ENCODE measurements at regions not wholly inside any gene's neighbourhood (a gene's known extent, or its start where the extent isn't known, plus 50 kb on each side); places are given as distances from the start of the nearest gene placed in this dataset.
"Not testable (repeated sequence)": the region's sequence is repeated elsewhere in the genome, so short reads cannot be mapped to it uniquely, and the experiment has no call there.

- Mint-ChIP-seq H3K27ac (no peak overlapping the region), H3K27me3 (peaks cover 9% of the 10 kb centered on the region), H3K9me3 (no peaks in the 10 kb centered on the region), H3K36me3 (ENCODE audit: low read depth) (no peaks in the 10 kb centered on the region), H3K4me1 (ENCODE audit: low read depth) (peaks cover 8% of the 10 kb centered on the region), H3K4me3 (no peak overlapping the region)
These were observed 75.4 kb upstream of the PTPN1 start for GRCh38 chr20:50434653-50435396.

GRCh38 chr20:50435397-50436051 is 74.7 kb upstream of the PTPN1 start:
- H3K27me3 Mint-ChIP-seq, result peaks cover 9% of the 10 kb centered on the region
- H3K4me1 Mint-ChIP-seq (ENCODE audit: low read depth), result peaks cover 15% of the 10 kb centered on the region
- H3K36me3 Mint-ChIP-seq (ENCODE audit: low read depth), result no peaks in the 10 kb centered on the region
- no peak overlapping the region for H3K4me3 Mint-ChIP-seq
- no peaks in the 10 kb centered on the region for H3K9me3 Mint-ChIP-seq
- no peak overlapping the region for H3K27ac Mint-ChIP-seq

GRCh38 chr20:50436052-50436656 is 74.0 kb upstream of the PTPN1 start:
- Mint-ChIP-seq H3K27ac (no peak overlapping the region), H3K4me3 (no peak overlapping the region), H3K4me1 (ENCODE audit: low read depth) (peaks cover 21% of the 10 kb centered on the region), H3K36me3 (ENCODE audit: low read depth) (no peaks in the 10 kb centered on the region), H3K9me3 (no peaks in the 10 kb centered on the region), H3K27me3 (peaks cover 14% of the 10 kb centered on the region)

GRCh38 chr20:50436696-50437095 is 73.5 kb upstream of the PTPN1 start:
- H3K27me3 Mint-ChIP-seq, result peaks cover 11% of the 10 kb centered on the region
- H3K9me3 Mint-ChIP-seq, result no peaks in the 10 kb centered on the region
- no peak overlapping the region for H3K27ac Mint-ChIP-seq
- H3K4me3 Mint-ChIP-seq, result no peak overlapping the region
- peaks cover 26% of the 10 kb centered on the region for H3K4me1 Mint-ChIP-seq (ENCODE audit: low read depth)
- no peaks in the 10 kb centered on the region for H3K36me3 Mint-ChIP-seq (ENCODE audit: low read depth)

GRCh38 chr20:50438986-50439407 is 71.2 kb upstream of the PTPN1 start:
- peaks cover 5% of the 10 kb centered on the region for H3K27me3 Mint-ChIP-seq
- H3K36me3 Mint-ChIP-seq (ENCODE audit: low read depth), result no peaks in the 10 kb centered on the region
- H3K27ac Mint-ChIP-seq, result peak overlapping the region; percentile 96
- H3K9me3 Mint-ChIP-seq, result no peaks in the 10 kb centered on the region
- H3K4me3 Mint-ChIP-seq, result no peak overlapping the region
- peaks cover 28% of the 10 kb centered on the region for H3K4me1 Mint-ChIP-seq (ENCODE audit: low read depth)

- peaks cover 28% of the 10 kb centered on the region for H3K4me1 Mint-ChIP-seq (ENCODE audit: low read depth)
- peak overlapping the region; percentile 96 for H3K27ac Mint-ChIP-seq
- peak overlapping the region; percentile 44 for H3K4me3 Mint-ChIP-seq
- no peaks in the 10 kb centered on the region for H3K36me3 Mint-ChIP-seq (ENCODE audit: low read depth)
- no peaks in the 10 kb centered on the region for H3K9me3 Mint-ChIP-seq
- peaks cover 5% of the 10 kb centered on the region for H3K27me3 Mint-ChIP-seq
These were observed 70.4 kb upstream of the PTPN1 start for GRCh38 chr20:50439539-50440453.

- Mint-ChIP-seq H3K4me3 (no peak overlapping the region), H3K36me3 (ENCODE audit: low read depth) (no peaks in the 10 kb centered on the region), H3K27ac (no peak overlapping the region), H3K27me3 (peaks cover 10% of the 10 kb centered on the region), H3K4me1 (ENCODE audit: low read depth) (peaks cover 33% of the 10 kb centered on the region), H3K9me3 (no peaks in the 10 kb centered on the region)
These were observed 67.7 kb upstream of the PTPN1 start for GRCh38 chr20:50442512-50442911.

- Mint-ChIP-seq H3K36me3 (ENCODE audit: low read depth) (no peaks in the 10 kb centered on the region), H3K4me1 (ENCODE audit: low read depth) (peaks cover 29% of the 10 kb centered on the region), H3K27me3 (peaks cover 35% of the 10 kb centered on the region), H3K27ac (no peak overlapping the region), H3K9me3 (no peaks in the 10 kb centered on the region), H3K4me3 (no peak overlapping the region)
These were observed 64.6 kb upstream of the PTPN1 start for GRCh38 chr20:50445354-50446151.

- Mint-ChIP-seq H3K27ac (no peak overlapping the region), H3K27me3 (peaks cover 39% of the 10 kb centered on the region), H3K4me1 (ENCODE audit: low read depth) (peaks cover 29% of the 10 kb centered on the region), H3K9me3 (no peaks in the 10 kb centered on the region), H3K36me3 (ENCODE audit: low read depth) (no peaks in the 10 kb centered on the region), H3K4me3 (no peak overlapping the region)
These were observed 63.7 kb upstream of the PTPN1 start for GRCh38 chr20:50446351-50447101.

- H3K27me3 Mint-ChIP-seq, result peaks cover 46% of the 10 kb centered on the region
- H3K4me1 Mint-ChIP-seq (ENCODE audit: low read depth), result peaks cover 28% of the 10 kb centered on the region
- no peak overlapping the region for H3K4me3 Mint-ChIP-seq
- no peaks in the 10 kb centered on the region for H3K36me3 Mint-ChIP-seq (ENCODE audit: low read depth)
- no peak overlapping the region for H3K27ac Mint-ChIP-seq
- no peaks in the 10 kb centered on the region for H3K9me3 Mint-ChIP-seq
These were observed 62.9 kb upstream of the PTPN1 start for GRCh38 chr20:50447102-50447804.

- H3K27me3 Mint-ChIP-seq, result peaks cover 52% of the 10 kb centered on the region
- H3K27ac Mint-ChIP-seq, result no peak overlapping the region
- no peaks in the 10 kb centered on the region for H3K9me3 Mint-ChIP-seq
- no peaks in the 10 kb centered on the region for H3K36me3 Mint-ChIP-seq (ENCODE audit: low read depth)
- no peak overlapping the region for H3K4me3 Mint-ChIP-seq
- peaks cover 28% of the 10 kb centered on the region for H3K4me1 Mint-ChIP-seq (ENCODE audit: low read depth)
These were observed 62.4 kb upstream of the PTPN1 start for GRCh38 chr20:50447817-50448216.

GRCh38 chr20:50448625-50449403 is 61.4 kb upstream of the PTPN1 start:
- H3K27me3 Mint-ChIP-seq, result peaks cover 59% of the 10 kb centered on the region

More at GRCh38 chr20:50448625-50449403, 61.4 kb upstream of the PTPN1 start:
- H3K4me1 Mint-ChIP-seq (ENCODE audit: low read depth), result peaks cover 28% of the 10 kb centered on the region
- not testable (repeated sequence) for H3K4me3 Mint-ChIP-seq; H3K36me3 Mint-ChIP-seq (ENCODE audit: low read depth); H3K27ac Mint-ChIP-seq; H3K9me3 Mint-ChIP-seq

Data from stimulated activated naive CD8-positive, alpha-beta T cell treated with anti-CD3 and anti-CD28 coated beads, Interleukin-15, Interleukin-2, amounts not matched to agents 100 ng/mL and 50 ng/mL, for 24 hours (primary cell).